Activated naive CD4-positive, alpha-beta T cell treated with anti-CD3 and anti-CD28 coated beads, Interleukin-2, amount 50 U/mL, for 24 hours (primary cell): ENCODE measurements at regions not wholly inside any gene's neighbourhood (a gene's known extent, or its start where the extent isn't known, plus 50 kb on each side); places are given as distances from the start of the nearest gene placed in this dataset.

ENCODE experiments used
- H3K27ac Mint-ChIP-seq: one replicate; pipeline ENCODE4 v1.8.0; 2021; ENCODE audit warnings: mild to moderate bottlenecking, mixed read lengths
- H3K27me3 Mint-ChIP-seq: one replicate; pipeline ENCODE4 v1.8.0; 2021; ENCODE audit warnings: mixed read lengths
- H3K36me3 Mint-ChIP-seq: one replicate; pipeline ENCODE4 v1.8.0; 2021; ENCODE audit warnings: mixed read lengths
- H3K4me1 Mint-ChIP-seq: one replicate; pipeline ENCODE4 v1.8.0; 2021; ENCODE audit warnings: mixed read lengths
- H3K4me3 Mint-ChIP-seq: one replicate; pipeline ENCODE4 v1.8.0; 2021; ENCODE audit warnings: mild to moderate bottlenecking, mixed read lengths
- H3K9me3 Mint-ChIP-seq: one replicate; pipeline ENCODE4 v1.8.0; 2021; ENCODE audit warnings: mixed read lengths

GRCh38 chr2:19733951-19734425, 167.8 kb downstream of the TTC32 start:
- Mint-ChIP-seq H3K36me3 (no peaks in the 10 kb centered on the region), H3K27ac (no peak overlapping the region), H3K4me1 (no peaks in the 10 kb centered on the region), H3K4me3 (no peak overlapping the region), H3K9me3 (no peaks in the 10 kb centered on the region), H3K27me3 (peaks cover 10% of the 10 kb centered on the region)

GRCh38 chr2:19733390-19733789, 168.4 kb downstream of the TTC32 start:
- peaks cover 10% of the 10 kb centered on the region for H3K27me3 Mint-ChIP-seq
- H3K36me3 Mint-ChIP-seq = no peaks in the 10 kb centered on the region

GRCh38 chr2:19732255-19732654, 169.5 kb downstream of the TTC32 start:
- no peaks in the 10 kb centered on the region for H3K4me1 Mint-ChIP-seq
- no peaks in the 10 kb centered on the region for H3K9me3 Mint-ChIP-seq
- H3K36me3 Mint-ChIP-seq = no peaks in the 10 kb centered on the region
- no peak overlapping the region for H3K27ac Mint-ChIP-seq
- peaks cover 5% of the 10 kb centered on the region for H3K27me3 Mint-ChIP-seq
- H3K4me3 Mint-ChIP-seq = no peak overlapping the region

More at GRCh38 chr2:19733390-19733789, 168.4 kb downstream of the TTC32 start:
- H3K4me1 Mint-ChIP-seq = no peaks in the 10 kb centered on the region
- no peak overlapping the region for H3K27ac Mint-ChIP-seq
- H3K9me3 Mint-ChIP-seq = no peaks in the 10 kb centered on the region
- no peak overlapping the region for H3K4me3 Mint-ChIP-seq

- Mint-ChIP-seq H3K9me3 (no peaks in the 10 kb centered on the region), H3K4me1 (no peaks in the 10 kb centered on the region), H3K36me3 (no peaks in the 10 kb centered on the region), H3K27ac (no peak overlapping the region), H3K27me3 (peaks cover 4% of the 10 kb centered on the region), H3K4me3 (no peak overlapping the region)
Measured at GRCh38 chr2:19731515-19731914, 170.3 kb downstream of the TTC32 start.

- Mint-ChIP-seq H3K4me3 (no peak overlapping the region), H3K27me3 (peaks cover 4% of the 10 kb centered on the region), H3K9me3 (no peaks in the 10 kb centered on the region), H3K4me1 (no peaks in the 10 kb centered on the region), H3K27ac (no peak overlapping the region), H3K36me3 (no peaks in the 10 kb centered on the region)
Measured at GRCh38 chr2:19731037-19731436, 170.7 kb downstream of the TTC32 start.

GRCh38 chr2:19728125-19728524, 173.7 kb downstream of the TTC32 start:
- H3K27me3 Mint-ChIP-seq = no peaks in the 10 kb centered on the region
- no peaks in the 10 kb centered on the region for H3K9me3 Mint-ChIP-seq
- no peak overlapping the region for H3K27ac Mint-ChIP-seq
- H3K36me3 Mint-ChIP-seq = no peaks in the 10 kb centered on the region
- no peaks in the 10 kb centered on the region for H3K4me1 Mint-ChIP-seq
- no peak overlapping the region for H3K4me3 Mint-ChIP-seq

- Mint-ChIP-seq H3K4me1 (no peaks in the 10 kb centered on the region), H3K9me3 (no peaks in the 10 kb centered on the region), H3K36me3 (no peaks in the 10 kb centered on the region), H3K4me3 (no peak overlapping the region), H3K27ac (no peak overlapping the region), H3K27me3 (no peaks in the 10 kb centered on the region)
Measured at GRCh38 chr2:19725392-19725791, 176.4 kb downstream of the TTC32 start.

GRCh38 chr2:19723021-19723420, 178.8 kb downstream of the TTC32 start:
- Mint-ChIP-seq H3K27ac (no peak overlapping the region), H3K36me3 (no peaks in the 10 kb centered on the region), H3K4me1 (no peaks in the 10 kb centered on the region), H3K4me3 (no peak overlapping the region), H3K27me3 (no peaks in the 10 kb centered on the region), H3K9me3 (no peaks in the 10 kb centered on the region)

- no peaks in the 10 kb centered on the region for H3K27me3 Mint-ChIP-seq
- no peaks in the 10 kb centered on the region for H3K4me1 Mint-ChIP-seq
- H3K9me3 Mint-ChIP-seq = no peaks in the 10 kb centered on the region
- H3K36me3 Mint-ChIP-seq = no peaks in the 10 kb centered on the region
- H3K27ac Mint-ChIP-seq = no peak overlapping the region
- no peak overlapping the region for H3K4me3 Mint-ChIP-seq
Measured at GRCh38 chr2:19722531-19722971, 179.2 kb downstream of the TTC32 start.

- H3K36me3 Mint-ChIP-seq = no peaks in the 10 kb centered on the region
- no peaks in the 10 kb centered on the region for H3K4me1 Mint-ChIP-seq
- peaks cover 4% of the 10 kb centered on the region for H3K27me3 Mint-ChIP-seq
- H3K27ac Mint-ChIP-seq = no peak overlapping the region
- no peaks in the 10 kb centered on the region for H3K9me3 Mint-ChIP-seq
- H3K4me3 Mint-ChIP-seq = no peak overlapping the region
Measured at GRCh38 chr2:19720306-19720705, 181.5 kb downstream of the TTC32 start.

- Mint-ChIP-seq H3K4me1 (no peaks in the 10 kb centered on the region), H3K27ac (no peak overlapping the region), H3K36me3 (no peaks in the 10 kb centered on the region), H3K9me3 (no peaks in the 10 kb centered on the region), H3K4me3 (no peak overlapping the region), H3K27me3 (peaks cover 4% of the 10 kb centered on the region)
Measured at GRCh38 chr2:19719540-19719939, 182.2 kb downstream of the TTC32 start.

GRCh38 chr2:19717446-19717845, 184.3 kb downstream of the TTC32 start:
- Mint-ChIP-seq H3K4me3 (no peak overlapping the region), H3K4me1 (no peaks in the 10 kb centered on the region), H3K36me3 (no peaks in the 10 kb centered on the region), H3K27ac (no peak overlapping the region), H3K9me3 (peaks cover 5% of the 10 kb centered on the region), H3K27me3 (peaks cover 5% of the 10 kb centered on the region)

- peaks cover 5% of the 10 kb centered on the region for H3K9me3 Mint-ChIP-seq
- no peak overlapping the region for H3K27ac Mint-ChIP-seq
Measured at GRCh38 chr2:19714926-19715325, 186.9 kb downstream of the TTC32 start.

GRCh38 chr2:19712850-19713249, 188.9 kb downstream of the TTC32 start:
- Mint-ChIP-seq H3K27ac (no peak overlapping the region), H3K27me3 (peaks cover 5% of the 10 kb centered on the region), H3K4me3 (no peak overlapping the region), H3K4me1 (no peaks in the 10 kb centered on the region), H3K9me3 (peaks cover 5% of the 10 kb centered on the region), H3K36me3 (no peaks in the 10 kb centered on the region)

More at GRCh38 chr2:19714926-19715325, 186.9 kb downstream of the TTC32 start:
- Mint-ChIP-seq H3K4me1 (no peaks in the 10 kb centered on the region), H3K36me3 (no peaks in the 10 kb centered on the region), H3K27me3 (peaks cover 5% of the 10 kb centered on the region), H3K4me3 (no peak overlapping the region)

GRCh38 chr2:19711470-19712372, 190.1 kb downstream of the TTC32 start:
- no peak overlapping the region for H3K27ac Mint-ChIP-seq
- peaks cover 3% of the 10 kb centered on the region for H3K27me3 Mint-ChIP-seq
- H3K4me3 Mint-ChIP-seq = no peak overlapping the region
- H3K36me3 Mint-ChIP-seq = no peaks in the 10 kb centered on the region
- H3K4me1 Mint-ChIP-seq = no peaks in the 10 kb centered on the region
- H3K9me3 Mint-ChIP-seq = peaks cover 5% of the 10 kb centered on the region

- Mint-ChIP-seq H3K4me3 (no peak overlapping the region), H3K36me3 (no peaks in the 10 kb centered on the region), H3K27ac (no peak overlapping the region), H3K27me3 (peaks cover 1% of the 10 kb centered on the region), H3K4me1 (no peaks in the 10 kb centered on the region), H3K9me3 (peaks cover 5% of the 10 kb centered on the region)
Measured at GRCh38 chr2:19710230-19710629, 191.6 kb downstream of the TTC32 start.
